ENCODE measurements at regions not wholly inside any gene's neighbourhood (a gene's known extent, or its start where the extent isn't known, plus 50 kb on each side); places are given as distances from the start of the nearest gene placed in this dataset.
A peak's percentile ranks its signal among the peaks of the same experiment; 100 is the strongest.

GRCh38 chr15:35748105-35748504 lies 202.1 kb upstream of the DPH6 start:
- H3K27me3 ChIP-seq (ENCODE audit: insufficient read depth, low read length): no peaks in the 10 kb centered on the region
- H3K79me2 ChIP-seq (ENCODE audit: control insufficient read depth, insufficient read depth, low read length, unreplicated experiment): no peaks in the 10 kb centered on the region
- H3K4me1 ChIP-seq (ENCODE audit: control insufficient read depth, insufficient read depth, low read length, unreplicated experiment): no peaks in the 10 kb centered on the region
- H3K4me3 ChIP-seq (ENCODE audit: low read depth, low read length): no peak overlapping the region
- H3K27ac ChIP-seq (ENCODE audit: low read depth, low read length): no peak overlapping the region
- H3K36me3 ChIP-seq (ENCODE audit: insufficient read depth, low read length): no peaks in the 10 kb centered on the region
- H2AFZ ChIP-seq (ENCODE audit: low read length, unreplicated experiment): no peak overlapping the region

DNA sequence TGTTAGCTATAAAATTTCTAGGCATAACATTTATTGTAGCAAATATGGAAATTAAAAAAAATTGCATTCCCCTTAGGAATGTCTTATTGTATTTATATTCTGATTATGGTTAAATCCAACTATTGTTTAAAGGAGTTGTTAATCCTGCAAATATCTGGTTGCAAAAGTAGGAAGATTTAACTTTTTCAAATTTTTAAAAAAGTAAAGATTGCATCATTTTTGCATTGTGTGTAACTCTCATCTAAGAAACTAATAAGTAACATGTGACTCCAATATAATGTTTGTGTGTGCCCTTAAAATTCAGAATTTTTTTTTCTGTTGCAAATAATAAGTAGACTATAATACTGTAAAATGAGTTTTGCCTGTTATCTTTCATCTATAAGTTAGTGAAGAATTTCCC lies 204.1 kb upstream of the DPH6 start:
- H3K79me2 ChIP-seq (ENCODE audit: control insufficient read depth, insufficient read depth, low read length, unreplicated experiment): no peaks in the 10 kb centered on the region
- H2AFZ ChIP-seq (ENCODE audit: low read length, unreplicated experiment): no peak overlapping the region
- H3K27ac ChIP-seq (ENCODE audit: low read depth, low read length): no peak overlapping the region
- H3K4me3 ChIP-seq (ENCODE audit: low read depth, low read length): no peak overlapping the region
- no peaks in the 10 kb centered on the region for H3K27me3 ChIP-seq (ENCODE audit: insufficient read depth, low read length)
- H3K4me1 ChIP-seq (ENCODE audit: control insufficient read depth, insufficient read depth, low read length, unreplicated experiment): peaks cover 7% of the 10 kb centered on the region
- no peaks in the 10 kb centered on the region for H3K36me3 ChIP-seq (ENCODE audit: insufficient read depth, low read length)

DNA sequence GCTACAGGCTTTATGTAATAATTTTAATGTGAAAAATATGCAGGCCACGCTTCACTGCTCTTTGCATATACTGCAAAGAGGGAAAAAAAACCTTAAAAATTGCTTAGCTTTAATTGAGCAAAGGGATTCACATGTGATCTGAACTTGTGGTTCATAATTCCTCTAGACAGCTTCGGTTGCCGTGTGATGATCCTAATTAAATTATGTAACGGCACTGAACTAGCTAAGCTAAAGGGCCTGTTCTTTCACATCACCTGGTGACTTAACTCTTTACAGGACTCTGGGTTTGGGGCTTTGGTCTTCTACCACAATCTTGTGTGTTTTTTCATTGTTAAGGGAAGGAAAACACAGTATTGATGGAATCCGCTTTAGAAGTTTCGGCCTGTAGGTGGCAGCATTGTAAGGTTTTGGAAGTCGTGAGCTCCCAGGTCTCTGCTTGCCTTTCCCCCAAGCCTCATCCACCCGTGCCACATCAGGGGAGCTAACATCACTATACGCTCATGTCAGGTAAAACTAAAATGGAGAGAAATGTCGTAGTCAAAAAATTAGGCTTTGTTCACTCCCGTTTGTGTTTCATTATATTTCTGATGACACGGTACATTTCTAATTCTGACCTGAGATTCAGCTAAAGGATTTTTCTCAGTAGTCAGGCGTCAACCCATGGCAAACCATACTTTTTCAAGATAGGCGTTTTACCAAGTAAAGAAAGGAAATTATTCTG lies 205.6 kb upstream of the DPH6 start:
- Histone ChIP-seq H3K4me1 (ENCODE audit: control insufficient read depth, insufficient read depth, low read length, unreplicated experiment) (peaks cover 7% of the 10 kb centered on the region), H2AFZ (ENCODE audit: low read length, unreplicated experiment) (peak overlapping the region; percentile 80), H3K79me2 (ENCODE audit: control insufficient read depth, insufficient read depth, low read length, unreplicated experiment) (no peaks in the 10 kb centered on the region), H3K4me3 (ENCODE audit: low read depth, low read length) (0 out of 2 replicates have a peak overlapping the region, but pooled peaks have one; percentile 44), H3K27me3 (ENCODE audit: insufficient read depth, low read length) (no peaks in the 10 kb centered on the region), H3K27ac (ENCODE audit: low read depth, low read length) (no peak overlapping the region), H3K36me3 (ENCODE audit: insufficient read depth, low read length) (no peaks in the 10 kb centered on the region)

DNA sequence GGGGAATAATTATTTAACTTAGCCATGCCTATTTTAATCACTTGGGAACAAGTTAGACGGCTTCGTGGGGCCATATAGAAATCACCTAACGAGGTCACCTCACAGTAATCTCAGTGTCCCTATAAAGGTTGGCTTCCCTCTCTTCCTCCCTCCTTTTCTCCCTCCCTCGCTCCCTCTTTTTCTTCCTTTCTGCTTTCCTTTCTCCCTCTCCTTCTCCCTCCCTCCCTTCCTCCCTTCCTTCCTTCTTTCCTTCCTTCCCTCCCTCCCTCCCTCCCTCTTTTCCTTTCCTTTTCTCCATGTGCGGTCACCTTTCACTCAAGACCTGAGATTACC lies 206.1 kb upstream of the DPH6 start:
- no peaks in the 10 kb centered on the region for H3K79me2 ChIP-seq (ENCODE audit: control insufficient read depth, insufficient read depth, low read length, unreplicated experiment)
- H3K27ac ChIP-seq (ENCODE audit: low read depth, low read length): no peak overlapping the region
- no peaks in the 10 kb centered on the region for H3K36me3 ChIP-seq (ENCODE audit: insufficient read depth, low read length)
- H3K27me3 ChIP-seq (ENCODE audit: insufficient read depth, low read length): no peaks in the 10 kb centered on the region
- H2AFZ ChIP-seq (ENCODE audit: low read length, unreplicated experiment): peak overlapping the region; percentile 40
- H3K4me3 ChIP-seq (ENCODE audit: low read depth, low read length): no peak overlapping the region
- H3K4me1 ChIP-seq (ENCODE audit: control insufficient read depth, insufficient read depth, low read length, unreplicated experiment): peaks cover 7% of the 10 kb centered on the region

DNA sequence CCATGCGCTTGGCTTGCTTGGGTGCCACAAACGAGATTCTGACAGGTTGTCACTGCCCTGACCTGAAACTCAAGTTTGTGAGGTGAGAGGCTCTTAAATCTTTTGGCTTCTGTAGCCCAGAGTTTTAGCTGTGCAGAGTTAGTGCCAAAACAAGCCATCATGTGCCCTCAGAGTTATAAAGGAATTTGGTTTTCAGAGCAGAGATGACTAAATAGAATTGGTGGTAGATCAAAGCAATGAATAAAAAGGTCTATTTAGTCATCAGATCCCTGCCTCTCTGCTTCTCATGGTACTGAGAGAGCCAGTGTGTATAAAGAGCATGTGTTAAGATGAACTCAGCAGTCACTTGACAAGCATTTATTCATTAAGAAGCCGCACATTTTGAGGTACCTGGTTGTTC lies 207.5 kb upstream of the DPH6 start:
- H2AFZ ChIP-seq (ENCODE audit: low read length, unreplicated experiment): peak overlapping the region; percentile 56
- no peak overlapping the region for H3K4me3 ChIP-seq (ENCODE audit: low read depth, low read length)
- no peaks in the 10 kb centered on the region for H3K79me2 ChIP-seq (ENCODE audit: control insufficient read depth, insufficient read depth, low read length, unreplicated experiment)
- no peaks in the 10 kb centered on the region for H3K27me3 ChIP-seq (ENCODE audit: insufficient read depth, low read length)
- H3K4me1 ChIP-seq (ENCODE audit: control insufficient read depth, insufficient read depth, low read length, unreplicated experiment): peaks cover 7% of the 10 kb centered on the region
- no peaks in the 10 kb centered on the region for H3K36me3 ChIP-seq (ENCODE audit: insufficient read depth, low read length)
- no peak overlapping the region for H3K27ac ChIP-seq (ENCODE audit: low read depth, low read length)

GRCh38 chr15:35755237-35755802 lies 209.4 kb upstream of the DPH6 start:
- no peaks in the 10 kb centered on the region for H3K79me2 ChIP-seq (ENCODE audit: control insufficient read depth, insufficient read depth, low read length, unreplicated experiment)
- no peaks in the 10 kb centered on the region for H3K27me3 ChIP-seq (ENCODE audit: insufficient read depth, low read length)
- H3K36me3 ChIP-seq (ENCODE audit: insufficient read depth, low read length): no peaks in the 10 kb centered on the region
- H3K4me1 ChIP-seq (ENCODE audit: control insufficient read depth, insufficient read depth, low read length, unreplicated experiment): peaks cover 7% of the 10 kb centered on the region
- no peak overlapping the region for H3K4me3 ChIP-seq (ENCODE audit: low read depth, low read length)
- no peak overlapping the region for H2AFZ ChIP-seq (ENCODE audit: low read length, unreplicated experiment)
- H3K27ac ChIP-seq (ENCODE audit: low read depth, low read length): no peak overlapping the region

GRCh38 chr15:35756623-35757022 lies 210.7 kb upstream of the DPH6 start:
- peaks cover 7% of the 10 kb centered on the region for H3K4me1 ChIP-seq (ENCODE audit: control insufficient read depth, insufficient read depth, low read length, unreplicated experiment)
- H3K79me2 ChIP-seq (ENCODE audit: control insufficient read depth, insufficient read depth, low read length, unreplicated experiment): no peaks in the 10 kb centered on the region
- no peaks in the 10 kb centered on the region for H3K27me3 ChIP-seq (ENCODE audit: insufficient read depth, low read length)
- H3K4me3 ChIP-seq (ENCODE audit: low read depth, low read length): no peak overlapping the region
- H3K27ac ChIP-seq (ENCODE audit: low read depth, low read length): no peak overlapping the region
- H3K36me3 ChIP-seq (ENCODE audit: insufficient read depth, low read length): no peaks in the 10 kb centered on the region
- no peak overlapping the region for H2AFZ ChIP-seq (ENCODE audit: low read length, unreplicated experiment)

DNA sequence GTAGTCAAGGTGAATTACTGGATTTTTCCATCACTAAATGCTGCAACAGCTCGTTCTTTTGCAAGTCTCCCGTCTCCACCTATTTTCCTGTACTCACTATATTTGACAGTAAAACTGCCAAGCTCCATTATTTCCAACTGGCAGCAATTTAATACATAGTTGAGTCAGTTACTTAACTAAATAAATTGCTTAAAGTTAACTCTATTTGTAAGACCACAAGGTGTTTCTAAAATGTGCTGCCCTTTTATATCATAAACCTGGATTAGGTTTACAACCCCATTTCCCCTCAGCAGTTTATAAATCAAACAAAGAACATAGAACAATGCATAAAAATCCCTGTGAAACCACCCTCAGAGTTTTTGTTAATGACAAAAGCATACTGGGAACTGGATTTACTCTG lies 211.4 kb upstream of the DPH6 start:
- Histone ChIP-seq H3K36me3 (ENCODE audit: insufficient read depth, low read length) (no peaks in the 10 kb centered on the region), H3K4me3 (ENCODE audit: low read depth, low read length) (no peak overlapping the region), H2AFZ (ENCODE audit: low read length, unreplicated experiment) (no peak overlapping the region), H3K4me1 (ENCODE audit: control insufficient read depth, insufficient read depth, low read length, unreplicated experiment) (peaks cover 7% of the 10 kb centered on the region), H3K79me2 (ENCODE audit: control insufficient read depth, insufficient read depth, low read length, unreplicated experiment) (no peaks in the 10 kb centered on the region), H3K27ac (ENCODE audit: low read depth, low read length) (no peak overlapping the region), H3K27me3 (ENCODE audit: insufficient read depth, low read length) (no peaks in the 10 kb centered on the region)

GRCh38 chr15:35757765-35758164 lies 211.8 kb upstream of the DPH6 start:
- H3K4me1 ChIP-seq (ENCODE audit: control insufficient read depth, insufficient read depth, low read length, unreplicated experiment): peaks cover 7% of the 10 kb centered on the region

DNA sequence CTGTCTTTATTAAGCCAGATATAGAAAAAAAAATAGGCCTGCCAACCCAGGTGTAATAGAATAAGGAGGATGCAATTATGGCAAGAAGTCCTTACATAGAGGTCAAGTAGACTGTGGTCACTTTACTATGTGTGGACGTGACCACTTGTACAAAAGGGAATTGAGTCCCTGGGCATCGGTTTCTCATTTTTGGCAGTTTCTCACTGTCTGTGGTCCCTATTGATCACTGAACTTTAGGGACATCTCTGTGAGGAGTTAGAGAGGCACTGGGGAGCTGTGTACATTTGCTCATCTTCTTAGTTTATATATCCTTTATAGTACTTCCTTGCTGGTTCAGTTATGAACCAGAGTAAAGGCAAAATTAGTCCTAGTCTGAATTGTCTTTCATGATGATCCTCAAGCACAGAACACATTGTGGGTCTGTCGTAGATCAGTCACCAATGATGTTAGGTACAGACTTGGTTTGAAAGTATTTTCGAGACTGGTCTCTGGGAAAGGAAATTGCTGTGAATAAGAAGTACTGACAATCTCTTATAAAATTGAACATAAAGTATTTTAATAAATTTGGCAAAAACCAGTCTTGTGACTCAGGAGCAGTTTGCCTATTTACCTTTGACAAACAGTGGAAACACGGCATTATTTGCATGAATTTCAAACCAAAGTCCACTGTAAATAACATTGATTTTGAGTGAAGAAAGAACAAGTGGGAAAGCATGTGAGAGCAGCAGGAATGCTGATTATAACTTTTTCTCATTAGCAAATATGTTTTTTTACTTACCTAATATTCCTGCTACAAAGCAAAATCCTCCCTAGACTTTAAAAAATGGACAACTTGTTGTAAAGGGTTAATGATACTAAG lies 218.9 kb upstream of the DPH6 start:
- Histone ChIP-seq H3K79me2 (ENCODE audit: control insufficient read depth, insufficient read depth, low read length, unreplicated experiment) (no peaks in the 10 kb centered on the region), H2AFZ (ENCODE audit: low read length, unreplicated experiment) (no peak overlapping the region), H3K36me3 (ENCODE audit: insufficient read depth, low read length) (no peaks in the 10 kb centered on the region), H3K27ac (ENCODE audit: low read depth, low read length) (no peak overlapping the region), H3K4me3 (ENCODE audit: low read depth, low read length) (no peak overlapping the region), H3K4me1 (ENCODE audit: control insufficient read depth, insufficient read depth, low read length, unreplicated experiment) (no peaks in the 10 kb centered on the region), H3K27me3 (ENCODE audit: insufficient read depth, low read length) (no peaks in the 10 kb centered on the region)

More at GRCh38 chr15:35757765-35758164, 211.8 kb upstream of the DPH6 start:
- no peaks in the 10 kb centered on the region for H3K36me3 ChIP-seq (ENCODE audit: insufficient read depth, low read length)
- no peak overlapping the region for H3K4me3 ChIP-seq (ENCODE audit: low read depth, low read length)
- no peaks in the 10 kb centered on the region for H3K27me3 ChIP-seq (ENCODE audit: insufficient read depth, low read length)
- H2AFZ ChIP-seq (ENCODE audit: low read length, unreplicated experiment): no peak overlapping the region
- no peaks in the 10 kb centered on the region for H3K79me2 ChIP-seq (ENCODE audit: control insufficient read depth, insufficient read depth, low read length, unreplicated experiment)
- no peak overlapping the region for H3K27ac ChIP-seq (ENCODE audit: low read depth, low read length)
